ENCODE measurements at regions not wholly inside any gene's neighbourhood (a gene's known extent, or its start where the extent isn't known, plus 50 kb on each side); places are given as distances from the start of the nearest gene placed in this dataset.
"Not testable (repeated sequence)": the region's sequence is repeated elsewhere in the genome, so short reads cannot be mapped to it uniquely, and the experiment has no call there.

DNA sequence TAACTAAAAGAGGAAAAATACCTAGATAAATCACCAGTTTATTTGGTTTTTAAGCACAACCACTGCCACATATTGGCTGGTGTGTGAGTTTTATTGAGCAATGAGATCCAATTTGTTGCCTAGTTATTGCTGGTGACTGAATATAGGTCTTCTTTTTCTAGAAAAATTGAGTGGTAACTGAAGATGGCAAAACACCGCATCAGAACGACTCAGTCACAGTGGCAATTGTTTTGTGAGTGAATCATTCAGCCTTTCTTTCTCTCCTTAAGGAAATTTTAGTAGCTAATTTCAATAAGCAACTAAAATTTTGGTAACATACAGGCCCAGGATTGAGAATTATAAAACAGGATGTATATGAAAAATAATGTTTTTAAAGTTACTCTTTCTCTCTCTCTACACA lies 533.0 kb downstream of the KCNA4 start:
- Mint-ChIP-seq H3K36me3 (no peaks in the 10 kb centered on the region), H3K27me3 (ENCODE audit: low read depth in 3 of 3) (peaks cover 0 to 3% (median 0%) of the 10 kb centered on the region in 3 donors), H3K27ac (no peak overlapping the region), H3K9me3 (peaks cover 1 to 28% (median 8%) of the 10 kb centered on the region in 6 donors), H3K4me1 (no peaks in the 10 kb centered on the region), H3K4me3 (no peak overlapping the region)
- no peak for DNase-seq

DNA sequence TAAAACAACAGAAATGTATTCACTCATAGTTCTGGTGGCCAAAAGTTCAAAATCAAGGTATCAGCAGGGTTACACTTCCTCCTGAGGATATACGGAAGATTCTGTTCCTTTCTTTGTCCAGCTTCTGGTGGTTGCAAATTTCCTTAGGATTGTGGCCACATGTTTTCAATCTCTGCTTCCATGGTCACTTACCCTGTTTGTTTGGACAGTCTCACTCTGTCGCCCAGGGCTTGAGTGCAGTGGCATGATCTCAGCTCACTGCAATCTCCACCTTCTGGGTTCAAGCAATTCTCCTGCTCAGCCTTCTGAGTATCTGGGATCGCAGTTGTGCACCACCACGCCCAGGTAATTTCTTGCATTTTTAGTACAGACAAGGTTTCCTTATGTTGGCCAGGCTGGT lies 534.3 kb downstream of the KCNA4 start:
- Mint-ChIP-seq H3K36me3 (peaks cover 0 to 2% (median 0%) of the 10 kb centered on the region in 3 donors), H3K4me1 (no peaks in the 10 kb centered on the region), H3K27ac (no peak overlapping the region), H3K4me3 (no peak overlapping the region), H3K9me3 (peaks cover 1 to 28% (median 8%) of the 10 kb centered on the region in 6 donors), H3K27me3 (ENCODE audit: low read depth in 3 of 3) (peaks cover 0 to 3% (median 0%) of the 10 kb centered on the region in 3 donors)
- DNase-seq: no peak

DNA sequence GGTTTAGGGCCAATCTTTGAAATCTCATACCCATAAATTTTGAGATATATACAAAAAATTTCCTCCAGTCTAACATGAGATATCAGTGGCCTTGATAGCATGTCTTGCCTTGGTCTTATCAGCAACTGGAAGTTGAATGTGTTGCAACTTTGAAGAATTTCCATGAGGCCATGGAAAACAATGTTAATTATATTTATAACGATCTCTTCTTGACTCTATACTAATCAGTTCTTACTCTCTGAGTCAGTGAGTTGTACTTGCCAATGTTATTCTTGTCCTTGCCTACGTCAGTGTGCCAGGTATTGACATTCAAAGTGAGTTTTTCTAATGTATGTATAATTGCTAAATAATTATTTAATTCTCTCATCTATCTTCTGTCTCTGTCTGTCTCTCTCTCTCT lies 535.1 kb downstream of the KCNA4 start:
- Mint-ChIP-seq H3K9me3 (peaks cover 0 to 23% (median 7%) of the 10 kb centered on the region in 6 donors), H3K4me1 (no peaks in the 10 kb centered on the region), H3K36me3 (peaks cover 0 to 3% (median 0%) of the 10 kb centered on the region in 3 donors), H3K27ac (no peak overlapping the region), H3K4me3 (no peak overlapping the region), H3K27me3 (ENCODE audit: low read depth in 3 of 3) (peaks cover 0 to 3% (median 0%) of the 10 kb centered on the region in 3 donors)
- no peak for DNase-seq

DNA sequence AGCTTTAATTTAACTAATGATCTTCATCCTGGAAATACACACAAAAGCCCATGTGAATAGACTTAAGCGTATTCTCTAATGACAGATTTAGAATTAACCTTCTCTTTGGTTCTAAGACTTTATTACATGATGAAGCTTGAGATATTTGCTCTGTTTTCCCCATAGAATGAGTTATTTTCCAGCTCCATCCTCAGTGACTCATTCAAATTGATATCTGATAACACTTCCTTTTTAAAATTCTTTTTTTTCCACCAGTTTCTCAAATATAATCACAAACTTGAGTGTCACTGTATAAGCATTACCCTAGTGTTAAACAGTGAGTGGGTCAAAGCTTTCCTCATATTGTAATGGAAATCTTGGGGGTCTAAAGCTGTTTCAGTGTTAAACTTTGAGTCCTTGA lies 535.8 kb downstream of the KCNA4 start:
- Mint-ChIP-seq H3K36me3 (peaks cover 0 to 3% (median 0%) of the 10 kb centered on the region in 3 donors), H3K27ac (no peak overlapping the region), H3K4me1 (no peaks in the 10 kb centered on the region), H3K27me3 (ENCODE audit: low read depth in 3 of 3) (peaks cover 0 to 3% (median 0%) of the 10 kb centered on the region in 3 donors), H3K9me3 (peaks cover 0 to 27% (median 9%) of the 10 kb centered on the region in 6 donors), H3K4me3 (no peak overlapping the region)
- no peak for DNase-seq

DNA sequence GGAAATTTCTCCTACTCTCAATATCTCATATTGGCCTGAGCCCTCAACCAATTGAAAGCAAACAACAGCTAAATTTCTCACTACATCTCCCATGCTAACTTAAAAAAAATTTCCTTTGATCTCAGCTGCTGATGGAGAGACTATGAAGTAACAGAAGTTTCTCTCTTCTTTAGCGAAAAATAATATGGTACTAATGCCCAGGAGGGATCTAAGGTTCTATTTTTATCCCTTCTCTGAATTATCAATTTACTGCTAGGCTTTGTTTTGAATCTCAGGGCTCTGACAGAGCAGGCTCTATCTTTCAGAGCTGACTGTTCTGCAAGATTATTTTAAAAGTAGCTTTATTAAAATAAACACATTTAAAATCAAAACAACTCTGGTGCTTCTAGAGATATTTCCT lies 558.6 kb downstream of the KCNA4 start:
- Mint-ChIP-seq H3K4me1 (no peaks in the 10 kb centered on the region), H3K27me3 (ENCODE audit: low read depth in 3 of 3) (peaks cover 0 to 2% (median 0%) of the 10 kb centered on the region in 3 donors), H3K9me3 (peaks cover 0 to 33% (median 8%) of the 10 kb centered on the region in 6 donors), H3K36me3 (no peaks in the 10 kb centered on the region), H3K4me3 (no peak overlapping the region), H3K27ac (no peak overlapping the region)
- DNase-seq: no peak

DNA sequence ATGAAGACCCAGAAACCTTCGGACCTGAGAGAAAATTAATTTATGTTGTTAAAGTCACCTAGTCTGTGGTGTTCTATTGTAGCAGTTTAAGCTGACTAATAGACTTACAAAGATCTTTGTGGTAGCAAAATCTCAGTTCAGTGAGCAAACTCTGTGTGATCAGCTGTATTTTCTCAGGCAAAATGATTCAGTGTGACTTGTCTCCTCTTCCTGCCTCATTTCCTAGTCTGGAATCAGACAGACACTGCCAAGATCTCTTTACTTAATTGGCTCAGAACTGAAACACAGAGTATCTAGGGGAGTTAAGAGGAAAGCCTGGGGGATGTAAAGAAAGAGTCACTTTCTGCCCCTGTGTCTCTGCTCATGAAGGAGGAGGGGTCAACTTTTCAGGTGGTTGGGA lies 564.7 kb downstream of the KCNA4 start:
- Mint-ChIP-seq H3K27ac (no peak overlapping the region), H3K27me3 (ENCODE audit: low read depth in 3 of 3) (peaks cover 0 to 2% (median 0%) of the 10 kb centered on the region in 3 donors), H3K4me3 (no peak overlapping the region), H3K36me3 (no peaks in the 10 kb centered on the region), H3K9me3 (peaks cover 0 to 45% (median 9%) of the 10 kb centered on the region in 6 donors), H3K4me1 (no peaks in the 10 kb centered on the region)
- DNase-seq: no peak

DNA sequence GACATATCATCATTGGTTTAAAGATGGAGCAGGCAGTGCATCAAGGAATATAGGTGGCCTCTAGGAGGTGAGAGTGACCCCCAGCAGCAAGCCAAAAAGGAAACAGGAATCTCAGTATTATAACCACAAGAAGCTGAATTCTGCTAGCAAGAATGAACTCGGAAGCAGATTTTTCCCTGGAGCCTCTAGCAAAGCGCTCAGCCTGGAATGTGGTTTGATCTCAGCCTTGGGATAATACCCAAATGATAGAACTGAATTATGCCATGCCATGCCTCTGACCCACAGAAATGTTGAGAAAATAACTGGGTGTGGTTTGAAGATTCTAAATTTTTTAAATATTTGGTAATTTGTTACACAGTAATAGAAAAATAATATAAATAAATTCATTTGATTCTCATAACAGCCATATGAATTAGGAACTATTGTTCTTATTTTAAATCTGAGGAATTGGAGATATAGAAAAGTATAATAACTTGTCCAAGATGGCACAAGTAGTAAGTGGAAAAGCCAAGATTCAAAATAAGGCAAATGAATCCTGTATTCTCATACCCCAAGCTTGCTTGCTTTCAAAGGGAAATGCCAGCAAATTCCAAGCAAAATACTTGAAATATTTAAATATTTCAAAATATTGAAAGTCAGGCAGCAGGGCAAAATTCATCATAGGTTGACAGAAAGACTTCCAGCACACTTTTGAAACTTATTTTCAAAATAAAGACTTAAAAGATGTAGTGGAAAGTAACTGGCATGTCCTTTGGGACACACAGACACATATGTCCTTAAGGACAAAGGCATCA lies 567.4 kb downstream of the KCNA4 start:
- H3K9me3 Mint-ChIP-seq: peaks cover 2 to 39% (median 22%) of the 10 kb centered on the region in 6 donors
- no peaks in the 10 kb centered on the region for H3K36me3 Mint-ChIP-seq
- H3K4me1 Mint-ChIP-seq: no peaks in the 10 kb centered on the region
- no peak for DNase-seq
- H3K27ac Mint-ChIP-seq: no peak overlapping the region
- H3K4me3 Mint-ChIP-seq: no peak overlapping the region
- peaks cover 0 to 3% (median 0%) of the 10 kb centered on the region in 3 donors for H3K27me3 Mint-ChIP-seq (ENCODE audit: low read depth in 3 of 3)

DNA sequence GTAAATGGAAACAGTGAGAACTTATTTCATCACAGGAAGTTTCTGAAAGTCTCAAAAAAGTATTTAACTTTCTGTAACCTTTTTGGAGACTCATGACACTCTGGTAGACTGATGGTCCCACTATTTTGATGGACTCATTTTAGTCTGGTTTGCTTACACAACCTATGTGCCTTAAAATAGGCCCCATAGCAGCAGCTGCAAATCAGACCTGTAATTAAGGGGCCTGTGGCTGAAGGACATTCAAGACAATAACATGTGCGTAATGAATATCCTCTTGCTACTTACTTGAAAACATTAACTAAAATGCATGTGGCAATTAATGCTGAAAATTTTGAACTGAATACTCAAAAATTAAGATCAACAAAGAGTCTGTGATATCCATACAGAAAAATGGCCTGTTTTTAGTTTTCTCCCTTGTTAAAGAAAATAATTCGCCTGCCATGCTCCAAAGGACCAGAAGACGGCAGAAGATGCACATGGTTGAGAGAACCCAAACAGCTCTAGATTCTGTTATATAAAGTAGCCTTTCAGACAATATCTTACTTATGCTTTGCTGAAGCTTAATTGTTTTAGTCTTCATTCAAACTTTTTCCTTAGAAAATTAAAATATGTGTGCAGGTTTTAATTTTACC lies 568.5 kb downstream of the KCNA4 start:
- no peak for DNase-seq
- peaks cover 3 to 38% (median 25%) of the 10 kb centered on the region in 6 donors for H3K9me3 Mint-ChIP-seq
- H3K4me3 Mint-ChIP-seq: no peak overlapping the region
- no peak overlapping the region for H3K27ac Mint-ChIP-seq
- peaks cover 0 to 3% (median 0%) of the 10 kb centered on the region in 3 donors for H3K27me3 Mint-ChIP-seq (ENCODE audit: low read depth in 3 of 3)
- H3K4me1 Mint-ChIP-seq: no peaks in the 10 kb centered on the region
- no peaks in the 10 kb centered on the region for H3K36me3 Mint-ChIP-seq

DNA sequence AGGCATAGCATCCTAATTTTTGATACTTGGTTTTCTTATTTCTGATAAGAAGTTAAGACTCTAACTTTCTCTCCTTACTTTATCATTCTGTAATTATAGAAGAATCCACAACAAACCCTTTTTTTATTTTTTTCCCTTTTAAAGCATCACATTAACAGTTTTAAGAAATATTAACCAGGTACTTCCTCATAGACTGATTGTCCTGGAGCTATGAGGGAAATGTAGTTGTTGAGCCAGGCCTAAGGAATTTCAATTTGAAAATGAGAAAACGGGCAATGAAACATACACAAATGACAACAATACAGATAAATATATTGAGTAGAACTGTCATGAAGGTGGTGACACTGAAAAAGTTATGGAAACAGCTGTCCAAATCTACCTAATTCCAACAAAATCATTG lies 569.0 kb downstream of the KCNA4 start:
- H3K27me3 Mint-ChIP-seq (ENCODE audit: low read depth in 3 of 3): peaks cover 0 to 4% (median 0%) of the 10 kb centered on the region in 3 donors
- H3K36me3 Mint-ChIP-seq: no peaks in the 10 kb centered on the region
- peaks cover 3 to 38% (median 25%) of the 10 kb centered on the region in 6 donors for H3K9me3 Mint-ChIP-seq
- H3K4me1 Mint-ChIP-seq: no peaks in the 10 kb centered on the region
- no peak overlapping the region for H3K4me3 Mint-ChIP-seq
- DNase-seq: no peak
- H3K27ac Mint-ChIP-seq: no peak overlapping the region

DNA sequence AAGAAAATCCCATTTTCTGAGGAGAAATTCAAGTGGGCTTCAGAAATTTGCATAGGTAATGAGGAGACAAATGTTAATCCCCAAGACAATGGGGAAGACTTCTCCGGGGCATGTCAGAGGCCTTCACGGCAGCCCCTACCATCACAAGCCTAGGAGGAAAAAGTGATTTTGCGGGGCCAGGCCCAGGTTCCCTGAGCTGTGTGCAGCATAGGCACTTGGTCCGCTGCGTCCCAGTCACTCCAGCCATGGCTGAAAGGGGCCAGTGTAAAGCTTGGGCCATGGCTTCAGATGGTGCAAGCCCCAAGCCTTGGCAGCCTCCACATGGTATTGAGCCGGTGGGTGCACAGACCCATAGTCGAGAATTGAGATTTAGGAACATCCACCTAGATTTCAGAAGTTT lies 570.7 kb downstream of the KCNA4 start:
- Mint-ChIP-seq H3K4me1 (no peaks in the 10 kb centered on the region), H3K36me3 (no peaks in the 10 kb centered on the region), H3K9me3 (peaks cover 4 to 32% (median 27%) of the 10 kb centered on the region in 6 donors), H3K4me3 (no peak overlapping the region), H3K27ac (no peak overlapping the region), H3K27me3 (ENCODE audit: low read depth in 3 of 3) (peaks cover 0 to 4% (median 0%) of the 10 kb centered on the region in 3 donors)
- DNase-seq: no peak

DNA sequence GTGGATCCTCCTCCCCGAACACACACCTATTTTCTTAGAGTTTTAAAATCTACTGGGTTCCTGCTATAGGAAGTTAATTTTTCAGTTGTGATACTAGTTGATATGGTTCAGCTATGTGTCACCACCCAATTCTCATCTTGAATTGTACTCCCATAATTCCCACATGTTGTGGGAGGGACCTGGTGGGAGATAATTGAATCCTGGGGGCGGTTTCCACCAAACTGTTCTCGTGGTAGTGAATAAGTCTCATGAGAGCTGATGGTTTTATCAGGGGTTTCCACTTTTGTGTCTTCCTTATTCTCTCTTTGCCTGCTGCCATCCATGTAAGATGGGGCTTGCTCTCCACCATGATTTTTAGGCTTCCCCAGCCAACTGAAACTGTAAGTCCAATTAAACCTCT lies 571.6 kb downstream of the KCNA4 start:
- H3K4me3 Mint-ChIP-seq; DNase-seq; H3K4me1 Mint-ChIP-seq; H3K27me3 Mint-ChIP-seq (ENCODE audit: low read depth in 3 of 3); H3K36me3 Mint-ChIP-seq; H3K27ac Mint-ChIP-seq: not testable (repeated sequence)
- H3K9me3 Mint-ChIP-seq: peaks cover 4 to 34% (median 29%) of the 10 kb centered on the region in 6 donors

DNA sequence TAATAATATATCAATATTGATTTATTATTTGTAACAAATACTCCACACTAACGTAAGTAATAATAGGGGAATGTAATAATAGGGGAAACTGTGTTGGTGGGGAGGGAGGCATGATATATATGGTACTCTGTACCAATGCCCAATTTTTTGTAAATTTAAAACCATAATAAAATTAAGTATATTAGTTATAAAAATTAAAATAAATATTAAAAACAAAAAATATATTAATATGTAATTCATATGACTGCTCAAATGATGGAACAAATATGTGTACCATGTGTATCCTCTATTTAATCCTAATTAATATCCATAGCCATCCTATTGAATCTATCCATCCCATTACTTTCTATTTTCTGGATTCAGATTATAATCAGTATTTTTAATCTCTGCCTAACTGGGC lies 578.0 kb downstream of the KCNA4 start:
- Mint-ChIP-seq H3K4me1 (no peaks in the 10 kb centered on the region), H3K9me3 (peaks cover 2 to 54% (median 7%) of the 10 kb centered on the region in 6 donors), H3K27ac (no peak overlapping the region), H3K36me3 (no peaks in the 10 kb centered on the region), H3K27me3 (ENCODE audit: low read depth in 3 of 3) (peaks cover 0 to 1% (median 0%) of the 10 kb centered on the region in 3 donors), H3K4me3 (no peak overlapping the region)
- no peak for DNase-seq

DNA sequence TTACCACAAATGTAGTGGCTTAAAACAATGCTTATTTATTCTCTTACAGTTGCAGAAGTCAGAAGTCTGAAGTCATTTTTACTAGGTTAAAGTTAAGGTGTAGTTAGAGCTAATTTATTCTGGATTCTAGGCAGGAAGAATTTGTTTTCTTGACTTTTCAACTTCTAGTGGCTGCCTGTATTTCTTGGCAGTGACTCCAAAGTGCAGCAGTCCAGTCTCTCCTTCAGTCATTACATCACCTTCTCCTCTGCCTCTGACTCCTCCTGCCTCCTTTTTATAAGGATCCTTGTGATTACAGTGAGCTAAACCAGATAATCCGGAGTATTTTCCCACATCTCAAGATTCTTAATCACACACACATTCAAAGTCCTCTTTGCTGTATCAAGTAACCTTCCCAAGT lies 581.4 kb downstream of the KCNA4 start:
- Mint-ChIP-seq H3K27ac (no peak overlapping the region), H3K4me1 (no peaks in the 10 kb centered on the region), H3K9me3 (peaks cover 0 to 46% (median 6%) of the 10 kb centered on the region in 6 donors), H3K4me3 (no peak overlapping the region), H3K36me3 (no peaks in the 10 kb centered on the region), H3K27me3 (ENCODE audit: low read depth in 3 of 3) (peaks cover 0 to 1% (median 0%) of the 10 kb centered on the region in 3 donors)
- no peak for DNase-seq

DNA sequence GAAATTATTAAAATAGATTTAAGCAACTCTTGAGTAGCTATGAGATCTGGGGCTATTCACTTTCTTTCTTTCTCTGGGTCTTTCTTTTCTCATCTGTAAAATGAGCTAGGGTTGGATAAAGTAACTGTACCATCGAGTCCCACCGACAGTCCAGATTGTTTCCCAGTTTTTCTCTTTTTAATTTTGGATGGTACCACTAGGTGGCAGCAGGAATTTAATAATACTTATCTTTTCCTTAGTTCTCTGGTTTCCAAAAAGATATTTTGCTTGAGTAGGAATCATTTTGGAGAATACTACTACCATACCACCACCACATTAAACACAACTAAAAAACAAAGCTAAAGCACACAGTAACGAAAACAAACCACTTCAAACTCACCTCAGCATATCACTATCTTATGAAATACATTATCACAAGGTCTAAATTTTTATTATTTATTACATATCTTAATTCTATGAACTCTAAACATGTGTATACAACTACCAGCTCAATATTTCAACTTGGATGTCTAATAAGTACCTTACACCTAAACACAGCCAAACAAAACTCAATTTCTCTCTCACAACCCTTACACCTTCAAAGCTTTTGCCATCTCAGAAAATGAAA lies 584.0 kb downstream of the KCNA4 start:
- no peak overlapping the region for H3K27ac Mint-ChIP-seq
- peaks cover 0 to 38% (median 9%) of the 10 kb centered on the region in 6 donors for H3K9me3 Mint-ChIP-seq
- peaks cover 0 to 1% (median 0%) of the 10 kb centered on the region in 3 donors for H3K27me3 Mint-ChIP-seq (ENCODE audit: low read depth in 3 of 3)
- H3K36me3 Mint-ChIP-seq: no peaks in the 10 kb centered on the region
- DNase-seq: no peak
- no peak overlapping the region for H3K4me3 Mint-ChIP-seq
- H3K4me1 Mint-ChIP-seq: no peaks in the 10 kb centered on the region
